ENCODE measurements at regions not wholly inside any gene's neighbourhood (a gene's known extent, or its start where the extent isn't known, plus 50 kb on each side); places are given as distances from the start of the nearest gene placed in this dataset.

DNA sequence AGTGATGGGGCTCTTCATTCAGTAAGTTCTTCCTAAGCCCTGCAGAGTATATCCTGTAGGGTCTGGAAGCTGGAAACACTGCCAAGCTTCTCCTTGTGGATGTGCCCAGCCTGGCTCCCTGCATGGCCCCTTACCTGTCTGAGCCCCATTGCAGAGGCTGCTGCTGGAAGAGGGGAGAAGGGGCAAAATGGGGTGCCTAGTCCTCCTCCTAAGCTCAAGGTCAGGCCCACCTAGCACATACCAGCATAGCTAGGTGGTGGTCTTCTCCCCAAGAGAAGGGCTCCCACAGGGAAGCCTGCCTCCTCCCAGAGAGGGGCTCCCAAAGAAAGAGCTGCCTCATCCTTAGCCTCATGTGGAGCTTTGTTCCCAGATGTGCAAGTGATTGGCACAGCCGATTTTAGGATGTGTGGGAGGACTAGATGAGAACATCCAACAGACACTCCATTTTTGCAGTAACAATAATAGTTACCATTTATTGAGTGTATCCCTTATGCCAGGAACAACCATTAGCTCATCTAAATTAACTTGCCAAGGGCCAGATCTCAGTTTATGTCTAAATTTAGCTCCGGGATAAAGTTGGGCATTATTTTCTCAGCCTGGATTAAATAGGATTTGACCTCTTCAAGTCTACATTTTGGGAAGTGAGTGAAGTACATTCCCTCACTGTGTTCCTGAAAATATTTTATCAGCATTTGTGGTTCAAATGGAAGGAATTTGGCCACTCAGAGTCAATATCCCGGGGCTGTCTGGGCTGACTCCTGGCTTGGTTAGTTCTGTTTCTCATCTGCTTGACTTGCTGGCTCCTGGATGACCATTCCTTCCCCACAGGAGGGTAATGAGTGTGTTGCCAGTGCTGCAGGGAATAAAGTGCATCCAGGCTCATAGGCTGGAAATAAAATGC lies 291.1 kb upstream of the ROPN1 start:
- no peak for DNase-seq

DNA sequence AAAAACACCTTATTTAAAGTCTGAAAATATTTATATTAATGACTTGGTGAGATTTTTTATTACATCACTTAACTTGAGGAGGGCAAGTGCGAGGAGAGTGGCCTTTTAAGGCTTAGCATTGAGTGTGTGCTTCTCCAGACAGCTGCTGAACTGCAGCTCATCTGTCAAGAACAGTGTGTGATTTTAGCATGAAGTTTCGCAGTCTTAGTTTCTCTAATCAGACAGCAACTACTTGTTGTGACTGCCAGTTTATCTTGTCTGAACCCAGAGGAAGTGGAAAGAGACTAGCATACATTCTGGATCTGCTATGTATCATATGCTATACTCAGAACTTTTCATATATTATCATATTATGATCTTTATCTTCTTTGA lies 291.7 kb upstream of the ROPN1 start:
- no peak for DNase-seq

- DNase-seq: no peak
Measured at GRCh38 chr3:124288996-124289395, 297.1 kb upstream of the ROPN1 start.

GRCh38 chr3:124291008-124291407 lies 299.1 kb upstream of the ROPN1 start:
- DNase-seq: no peak

DNA sequence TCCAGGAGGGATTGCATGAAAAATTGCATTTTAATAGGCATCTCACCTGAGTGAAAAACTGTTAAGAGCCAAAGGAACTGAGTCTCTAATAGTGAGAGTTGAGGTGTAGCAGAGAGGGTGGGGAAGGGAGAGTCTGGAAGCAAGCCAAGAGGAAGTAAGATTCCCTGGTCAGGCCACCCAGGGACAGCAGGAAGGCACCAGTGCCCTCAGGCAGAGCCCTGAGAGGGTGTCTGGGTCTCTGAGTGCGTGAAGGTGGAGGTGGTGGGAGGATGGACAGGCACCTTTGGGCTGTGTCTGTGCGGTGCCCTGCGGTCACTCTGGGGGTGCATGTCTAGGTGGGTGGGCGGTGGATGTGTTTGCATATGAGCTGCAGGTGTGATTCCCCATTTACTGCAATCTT lies 300.4 kb upstream of the ROPN1 start:
- no peak for DNase-seq

- DNase-seq: no peak
Measured at GRCh38 chr3:124293584-124293983, 301.7 kb upstream of the ROPN1 start.

DNA sequence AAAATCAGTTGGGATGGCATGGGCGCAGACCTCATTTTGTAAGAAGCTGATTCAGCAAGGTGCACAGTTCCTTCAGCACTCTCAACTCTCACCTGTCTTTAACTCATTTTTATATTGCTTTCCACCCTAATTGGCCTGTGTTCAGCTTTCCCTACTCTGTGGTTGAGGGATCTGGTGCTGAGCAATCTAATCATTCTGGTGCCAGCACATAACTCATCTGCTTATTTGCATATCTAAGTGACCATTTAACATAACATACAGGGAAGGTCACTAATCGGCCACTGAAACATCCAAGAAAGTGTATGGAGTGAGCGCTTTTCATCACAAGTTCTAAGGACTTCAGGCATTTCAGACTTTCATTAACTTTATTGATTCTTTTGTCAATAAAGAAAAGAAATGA lies 303.4 kb upstream of the ROPN1 start:
- DNase-seq: no peak

DNA sequence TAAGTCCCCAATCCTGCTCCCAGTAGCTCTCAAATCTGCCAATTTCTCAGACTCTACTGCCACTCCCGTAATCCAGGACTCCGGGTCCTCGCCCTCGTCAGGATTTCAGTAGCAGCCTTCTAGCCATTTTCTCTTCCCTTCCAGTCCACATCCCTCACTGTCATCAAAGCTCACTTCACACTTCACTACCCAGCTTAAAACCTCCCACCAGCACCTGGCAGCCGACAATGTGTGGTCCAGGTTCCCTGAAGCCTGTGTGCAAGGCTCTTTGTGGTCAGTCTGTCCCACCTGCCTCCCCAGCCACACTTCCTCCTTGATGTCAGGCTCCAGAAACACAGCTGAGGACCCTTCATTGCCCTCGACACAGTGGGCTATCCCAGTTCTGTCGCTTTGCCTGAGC lies 304.5 kb upstream of the ROPN1 start:
- DNase-seq: no peak

DNA sequence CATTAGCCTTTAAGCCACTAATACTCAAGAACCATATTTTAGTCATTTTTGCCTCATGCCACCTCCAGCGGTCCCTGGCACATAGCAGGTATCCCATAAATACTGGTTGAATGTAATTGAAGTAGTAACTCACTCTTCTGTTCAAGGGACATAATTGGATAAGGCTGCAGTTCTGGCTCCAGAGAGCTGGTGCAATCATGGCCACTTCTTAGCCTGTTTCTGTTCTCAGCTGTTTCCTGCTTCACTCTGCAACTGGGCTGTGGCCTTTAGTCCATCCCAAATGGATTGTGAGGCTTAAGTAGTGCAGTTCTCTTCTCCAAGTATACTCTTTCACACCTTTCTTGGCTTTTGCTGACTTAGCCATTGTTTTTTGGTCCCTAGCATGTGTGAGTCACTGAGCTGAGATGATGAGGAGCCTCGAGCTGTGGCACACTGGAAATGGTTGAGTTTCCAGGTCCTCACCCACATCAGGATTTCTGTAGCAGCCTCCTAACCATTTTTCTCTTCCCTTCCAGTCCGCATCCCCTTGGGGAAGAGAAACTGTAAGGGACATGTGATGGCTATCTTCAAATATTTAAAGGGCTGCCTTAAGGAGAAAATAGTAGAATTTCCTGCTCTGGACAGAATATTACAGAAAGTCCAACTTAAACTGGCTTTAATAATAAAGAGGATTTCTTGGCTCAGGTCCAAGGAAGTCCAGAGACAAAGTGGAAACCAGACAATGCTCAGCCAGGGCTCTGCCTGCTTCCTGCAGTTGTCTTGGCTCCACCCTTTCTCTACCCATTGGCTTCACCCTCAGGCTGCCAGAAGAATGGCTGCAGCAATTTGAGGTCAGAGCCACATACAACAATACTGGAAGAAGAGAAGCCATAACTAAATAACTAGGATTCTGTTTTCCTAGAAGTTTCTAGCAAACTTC lies 305.4 kb upstream of the ROPN1 start:
- no peak for DNase-seq

DNA sequence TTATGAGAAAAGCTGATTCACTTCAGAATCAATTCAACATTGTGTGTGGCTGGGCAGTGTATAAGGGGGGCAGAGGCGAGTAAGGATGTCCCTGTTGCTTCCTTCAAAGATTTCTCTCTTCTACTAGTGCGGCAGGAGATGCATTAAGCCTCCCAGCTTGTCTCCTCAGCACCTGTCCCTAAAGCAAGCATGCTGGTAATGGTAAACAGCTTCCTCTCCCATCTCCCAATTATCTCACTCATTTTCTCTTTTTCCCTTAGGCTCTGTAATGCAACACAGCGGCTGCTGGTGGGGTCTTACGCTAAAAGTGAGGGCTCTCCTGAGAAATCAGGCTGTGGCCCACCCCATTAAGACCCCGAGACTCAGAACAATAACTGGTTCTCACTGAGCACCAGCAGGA lies 306.4 kb upstream of the ROPN1 start:
- no peak for DNase-seq

DNA sequence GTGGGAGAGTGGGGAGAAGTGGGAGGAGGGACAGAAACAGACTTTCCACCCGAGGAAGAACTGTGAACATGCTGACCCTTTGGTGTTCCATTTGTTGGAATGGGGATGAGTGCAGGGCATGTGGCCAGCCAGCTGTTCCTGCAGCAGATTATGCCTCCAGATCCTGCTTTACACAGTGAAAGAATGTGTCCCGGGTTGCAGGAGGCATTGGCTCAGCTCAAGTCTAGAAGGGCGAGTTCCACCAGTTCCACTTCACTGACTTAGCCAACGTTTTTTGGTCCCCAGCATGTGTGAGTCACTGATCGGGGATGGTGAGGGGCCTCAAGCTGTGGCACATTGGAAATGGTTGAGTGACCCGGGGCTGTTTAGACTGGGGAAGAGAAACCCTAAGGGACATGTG lies 307.0 kb upstream of the ROPN1 start:
- no peak for DNase-seq

GRCh38 chr3:124299831-124300230 lies 307.9 kb upstream of the ROPN1 start:
- DNase-seq: no peak

GRCh38 chr3:124300416-124300815 lies 308.5 kb upstream of the ROPN1 start:
- no peak for DNase-seq

DNA sequence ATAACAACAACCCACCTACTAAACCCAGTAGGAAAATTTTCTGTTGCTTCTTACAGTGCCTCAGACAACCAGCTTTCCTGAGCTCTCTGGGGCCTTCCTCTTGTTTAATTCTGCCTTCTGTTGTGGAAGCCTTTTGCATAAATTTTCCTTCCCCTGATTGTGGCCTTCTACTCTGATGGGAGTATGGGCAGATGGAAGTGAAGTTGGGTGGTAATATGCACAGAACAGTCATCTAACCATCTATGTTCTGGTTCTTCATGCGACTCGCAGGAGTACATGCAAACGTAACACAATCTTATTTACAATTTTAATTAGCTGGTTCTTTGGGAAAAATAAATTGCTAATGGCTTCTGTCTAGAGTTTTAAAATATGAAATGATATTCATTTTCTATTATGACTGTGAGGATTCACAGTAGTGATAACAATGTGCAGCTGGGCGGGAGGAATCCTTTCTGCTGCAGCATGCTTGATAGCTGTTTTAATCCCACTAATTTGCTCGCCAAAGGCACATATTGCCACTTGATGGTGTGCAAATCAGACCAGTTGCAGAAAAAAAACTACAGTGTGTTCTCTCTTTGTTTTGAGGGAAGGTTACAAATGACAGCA lies 311.5 kb upstream of the ROPN1 start:
- DNase-seq: no peak

DNA sequence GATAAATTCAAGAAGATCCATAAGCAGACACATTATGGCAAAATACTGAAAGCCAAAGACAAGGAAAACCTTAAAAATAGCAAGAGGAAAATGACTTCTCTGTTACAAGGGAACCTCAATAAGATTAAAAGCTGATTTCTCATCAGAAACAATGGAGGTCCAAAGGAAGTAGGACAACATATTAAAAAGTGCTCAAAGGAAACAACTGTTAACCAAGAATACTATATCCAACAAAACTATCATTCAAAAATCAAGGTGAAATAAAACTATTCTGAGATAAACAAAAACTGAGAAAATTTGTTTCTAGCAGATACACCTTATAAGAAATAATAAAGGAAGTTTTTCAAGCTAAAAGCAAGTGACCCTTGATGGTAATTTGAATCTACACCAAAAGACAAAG lies 314.7 kb upstream of the ROPN1 start:
- DNase-seq: no peak

GRCh38 chr3:124313621-124314020 lies 321.7 kb upstream of the ROPN1 start:
- no peak for DNase-seq

DNA sequence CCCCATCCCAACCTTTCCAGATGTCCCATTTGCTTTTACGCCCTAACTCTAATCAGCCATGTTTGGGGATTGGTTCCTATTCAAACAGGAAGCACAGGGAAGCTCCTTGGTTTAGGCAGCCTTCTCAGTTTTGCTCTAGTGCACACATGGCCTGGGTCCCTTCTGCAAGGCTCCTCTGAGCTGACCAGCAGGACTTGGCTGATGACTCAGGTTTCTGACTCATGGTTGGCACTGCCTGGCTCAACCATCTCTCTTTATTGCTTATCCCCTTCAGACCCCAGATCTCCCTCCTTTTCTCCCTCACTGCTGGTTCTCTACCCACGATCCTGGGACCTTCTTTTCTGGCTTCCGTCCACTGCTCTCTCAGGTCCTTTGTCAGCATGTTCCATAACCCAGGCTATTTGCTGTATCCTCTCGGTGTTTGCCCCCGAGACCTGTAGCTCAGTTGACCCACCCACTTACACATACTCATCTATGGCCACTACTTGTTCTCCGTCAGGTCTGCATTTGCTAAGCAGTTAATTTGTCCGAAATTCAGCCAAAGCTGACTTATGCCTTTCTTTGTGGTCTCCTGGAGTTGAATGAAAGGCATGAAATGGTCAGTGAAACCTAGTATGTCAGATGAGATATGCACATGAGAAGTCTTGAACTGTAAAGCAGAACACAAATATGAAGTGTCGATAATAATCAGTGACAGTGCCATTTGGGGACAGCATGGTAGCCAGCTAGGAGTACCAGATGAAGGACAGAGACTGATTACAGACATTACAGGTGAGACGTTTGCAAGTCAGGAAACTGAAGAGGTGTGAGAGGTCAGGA lies 323.5 kb upstream of the ROPN1 start:
- no peak for DNase-seq

DNA sequence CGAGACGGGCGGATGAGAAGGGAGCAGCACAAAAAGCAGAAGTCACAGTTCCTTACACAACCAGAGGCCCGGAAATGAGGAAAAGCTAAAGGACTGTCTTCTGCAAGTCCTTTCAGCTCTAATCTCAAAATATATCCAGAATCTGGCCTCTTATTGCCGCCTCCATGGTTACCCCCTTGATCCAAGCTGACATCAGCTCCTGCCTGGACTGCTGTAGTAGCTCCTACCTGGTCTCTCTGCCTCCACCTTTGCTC lies 324.0 kb upstream of the ROPN1 start:
- no peak for DNase-seq

- DNase-seq: no peak
Measured at GRCh38 chr3:124318014-124318413, 326.1 kb upstream of the ROPN1 start.

DNA sequence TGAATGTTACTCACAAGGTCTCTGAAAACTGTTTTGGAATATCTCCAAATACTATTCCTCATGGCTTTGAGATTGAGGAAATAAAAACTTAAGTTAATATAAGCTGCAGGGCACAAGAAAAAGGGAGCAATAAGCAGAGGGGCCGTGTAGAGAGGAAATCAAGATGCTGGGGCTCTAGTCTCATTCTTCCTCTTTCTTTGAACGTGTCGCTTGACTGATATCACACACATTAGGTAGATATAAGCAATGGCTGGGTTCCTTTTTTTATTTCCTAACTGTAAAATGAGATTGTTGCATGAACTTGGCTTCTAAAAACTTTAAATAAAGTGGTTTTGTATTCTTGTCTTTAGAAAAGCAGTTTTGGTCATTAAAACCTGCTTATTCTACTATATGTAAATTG lies 326.7 kb upstream of the ROPN1 start:
- no peak for DNase-seq

GRCh38 chr3:124320976-124321375 lies 329.1 kb upstream of the ROPN1 start:
- DNase-seq: no peak

GRCh38 chr3:124322309-124322880 lies 330.5 kb upstream of the ROPN1 start:
- DNase-seq: no peak

DNA sequence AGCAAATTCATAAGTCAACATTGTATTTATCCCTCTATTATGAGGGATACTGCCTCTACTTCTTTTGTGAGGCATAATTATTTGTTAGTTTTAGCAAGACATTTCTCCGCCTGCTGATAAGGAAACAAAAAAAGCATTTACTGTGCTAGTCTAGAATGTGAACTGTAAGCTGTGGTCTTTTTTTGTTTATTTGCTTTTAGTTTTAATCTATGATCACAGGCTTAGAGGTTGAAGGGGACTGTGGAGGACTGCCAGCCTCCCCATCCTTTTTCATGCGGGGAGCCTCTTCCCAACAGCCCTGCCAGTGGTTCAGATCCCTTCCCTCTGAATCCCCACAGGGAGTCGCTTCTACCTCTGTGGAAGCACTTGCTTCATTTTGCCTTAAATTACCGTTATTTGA lies 331.0 kb upstream of the ROPN1 start:
- DNase-seq: no peak

Measured in activated CD4-positive, alpha-beta T cell treated with anti-CD3 and anti-CD28 coated beads, Interleukin-2, Interleukin-6, amounts not matched to agents 100 ng/mL and 50 ng/mL, durations not matched to agents 16 hours and 8 hours (primary cell).